K562 (cell line): ENCODE measurements at regions not wholly inside any gene's neighbourhood (a gene's known extent, or its start where the extent isn't known, plus 50 kb on each side); places are given as distances from the start of the nearest gene placed in this dataset.

Experiments
- FOXK2 ChIP-seq, 2 experiments: fragments of 450-650 bp; IDR thresholded peaks in 1 of 2; conservative IDR thresholded peaks in 1 of 2; 2 replicates each; pipeline ENCODE4 v1.6.1; 2016; ENCODE audit warnings: low read depth in 2 of 2, mild to moderate bottlenecking in 1 of 2
- MAFG ChIP-seq: fragments of 450-650 bp; conservative IDR thresholded peaks from 2 replicates; pipeline ENCODE4 v1.6.1; 2016; ENCODE audit warnings: missing genetic modification characterization, missing compliant biosample characterization
- POLR2AphosphoS5 ChIP-seq: IDR thresholded peaks from 2 replicates; pipeline ENCODE4 v1.6.1; 2011; ENCODE audit warnings: mild to moderate bottlenecking, low read depth, low read length, moderate library complexity; ENCODE audit not compliant: control insufficient read depth, insufficient read depth
- RFX5 ChIP-seq: IDR thresholded peaks from 2 replicates; pipeline ENCODE4 v1.6.1; 2011; ENCODE audit warnings: low read depth, mild to moderate bottlenecking, improper control_type of control experiment, low read length
- SMC3 ChIP-seq: conservative IDR thresholded peaks from 2 replicates; pipeline ENCODE4 v1.6.1; 2011; ENCODE audit warnings: low read depth, low read length, improper control_type of control experiment; ENCODE audit not compliant: insufficient read depth
- ZNF217 ChIP-seq: sonication (generic); formaldehyde crosslinking; IDR thresholded peaks from 2 replicates; pipeline ENCODE4 v1.8.0; 2022; ENCODE audit warnings: mild to moderate bottlenecking, missing genetic modification reagents
- TF ChIP-seq, protein P1 (sequence below), 3 experiments: IDR thresholded peaks in 2 of 3; conservative IDR thresholded peaks in 1 of 3; 2 replicates each; pipeline ENCODE4 v1.5.1; 2011 to 2012; ENCODE audit warnings: low read length in 3 of 3, mild to moderate bottlenecking in 3 of 3, control low read depth in 2 of 3, improper control_type of control experiment in 1 of 3, inconsistent platforms in 1 of 3, low read depth in 1 of 3, mixed read lengths in 1 of 3, moderate library complexity in 1 of 3; ENCODE audit not compliant: insufficient read depth in 2 of 3
- TF ChIP-seq, protein P2 (sequence below): IDR thresholded peaks from 2 replicates; pipeline ENCODE4 v1.6.1; 2016; ENCODE audit warnings: missing genetic modification characterization, missing compliant biosample characterization
- TF ChIP-seq, protein P3 (sequence below): fragments of 450-650 bp; IDR thresholded peaks from 2 replicates; pipeline ENCODE4 v1.6.1; 2016; ENCODE audit warnings: mild to moderate bottlenecking

DNA sequence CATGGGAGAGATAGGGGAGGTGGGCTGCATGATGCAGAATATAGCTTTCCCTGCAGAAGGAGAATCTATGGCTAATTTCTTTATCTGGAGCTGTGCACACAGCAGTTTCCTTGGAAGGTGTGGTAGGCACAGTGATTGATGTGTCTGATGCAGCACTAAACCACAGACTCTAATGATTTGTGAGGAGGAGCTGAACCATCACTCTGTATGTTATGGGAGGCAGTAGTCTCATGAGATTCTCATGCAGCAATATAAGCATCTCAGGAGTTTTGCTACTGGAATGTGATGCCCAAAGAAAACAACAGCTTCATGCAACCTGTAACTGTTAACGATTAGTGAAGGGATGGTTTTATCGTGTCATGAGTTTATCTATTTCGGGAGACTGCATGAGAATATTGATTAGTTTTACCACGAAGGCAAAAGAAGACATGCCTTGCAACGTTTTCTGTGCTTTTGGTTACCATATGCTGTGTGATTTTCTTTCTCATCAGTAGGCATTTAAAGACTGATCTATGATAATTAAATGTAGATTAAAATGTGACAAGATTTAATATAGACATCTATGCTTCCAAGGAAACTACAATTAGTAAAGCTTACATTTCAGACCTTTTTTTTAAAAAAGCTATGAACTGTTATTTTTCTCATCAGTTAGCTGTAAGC is 286.8 kb downstream of the ARL6IP6 start:
- TF ChIP-seq MAFG = no peak
- no peak for TF ChIP-seq SMC3
- TF ChIP-seq ZNF217 (CRISPR knock-in tag) = no peak
- no peak for TF ChIP-seq POLR2AphosphoS5
- TF ChIP-seq, protein P1, sequence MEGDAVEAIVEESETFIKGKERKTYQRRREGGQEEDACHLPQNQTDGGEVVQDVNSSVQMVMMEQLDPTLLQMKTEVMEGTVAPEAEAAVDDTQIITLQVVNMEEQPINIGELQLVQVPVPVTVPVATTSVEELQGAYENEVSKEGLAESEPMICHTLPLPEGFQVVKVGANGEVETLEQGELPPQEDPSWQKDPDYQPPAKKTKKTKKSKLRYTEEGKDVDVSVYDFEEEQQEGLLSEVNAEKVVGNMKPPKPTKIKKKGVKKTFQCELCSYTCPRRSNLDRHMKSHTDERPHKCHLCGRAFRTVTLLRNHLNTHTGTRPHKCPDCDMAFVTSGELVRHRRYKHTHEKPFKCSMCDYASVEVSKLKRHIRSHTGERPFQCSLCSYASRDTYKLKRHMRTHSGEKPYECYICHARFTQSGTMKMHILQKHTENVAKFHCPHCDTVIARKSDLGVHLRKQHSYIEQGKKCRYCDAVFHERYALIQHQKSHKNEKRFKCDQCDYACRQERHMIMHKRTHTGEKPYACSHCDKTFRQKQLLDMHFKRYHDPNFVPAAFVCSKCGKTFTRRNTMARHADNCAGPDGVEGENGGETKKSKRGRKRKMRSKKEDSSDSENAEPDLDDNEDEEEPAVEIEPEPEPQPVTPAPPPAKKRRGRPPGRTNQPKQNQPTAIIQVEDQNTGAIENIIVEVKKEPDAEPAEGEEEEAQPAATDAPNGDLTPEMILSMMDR (IDR thresholded peaks at IDR 0.05 in 2 of 3, conservative IDR thresholded peaks at IDR 0.05 in 1 of 3; ENCODE audit: insufficient read depth in 2 of 3, low read depth in 1 of 3, low read length in 3 of 3) = no peak
- TF ChIP-seq, protein P2, sequence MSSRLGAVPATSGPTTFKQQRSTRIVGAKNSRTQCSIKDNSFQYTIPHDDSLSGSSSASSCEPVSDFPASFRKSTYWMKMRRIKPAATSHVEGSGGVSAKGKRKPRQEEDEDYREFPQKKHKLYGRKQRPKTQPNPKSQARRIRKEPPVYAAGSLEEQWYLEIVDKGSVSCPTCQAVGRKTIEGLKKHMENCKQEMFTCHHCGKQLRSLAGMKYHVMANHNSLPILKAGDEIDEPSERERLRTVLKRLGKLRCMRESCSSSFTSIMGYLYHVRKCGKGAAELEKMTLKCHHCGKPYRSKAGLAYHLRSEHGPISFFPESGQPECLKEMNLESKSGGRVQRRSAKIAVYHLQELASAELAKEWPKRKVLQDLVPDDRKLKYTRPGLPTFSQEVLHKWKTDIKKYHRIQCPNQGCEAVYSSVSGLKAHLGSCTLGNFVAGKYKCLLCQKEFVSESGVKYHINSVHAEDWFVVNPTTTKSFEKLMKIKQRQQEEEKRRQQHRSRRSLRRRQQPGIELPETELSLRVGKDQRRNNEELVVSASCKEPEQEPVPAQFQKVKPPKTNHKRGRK = no peak
- no peak for TF ChIP-seq RFX5
- TF ChIP-seq, protein P3, sequence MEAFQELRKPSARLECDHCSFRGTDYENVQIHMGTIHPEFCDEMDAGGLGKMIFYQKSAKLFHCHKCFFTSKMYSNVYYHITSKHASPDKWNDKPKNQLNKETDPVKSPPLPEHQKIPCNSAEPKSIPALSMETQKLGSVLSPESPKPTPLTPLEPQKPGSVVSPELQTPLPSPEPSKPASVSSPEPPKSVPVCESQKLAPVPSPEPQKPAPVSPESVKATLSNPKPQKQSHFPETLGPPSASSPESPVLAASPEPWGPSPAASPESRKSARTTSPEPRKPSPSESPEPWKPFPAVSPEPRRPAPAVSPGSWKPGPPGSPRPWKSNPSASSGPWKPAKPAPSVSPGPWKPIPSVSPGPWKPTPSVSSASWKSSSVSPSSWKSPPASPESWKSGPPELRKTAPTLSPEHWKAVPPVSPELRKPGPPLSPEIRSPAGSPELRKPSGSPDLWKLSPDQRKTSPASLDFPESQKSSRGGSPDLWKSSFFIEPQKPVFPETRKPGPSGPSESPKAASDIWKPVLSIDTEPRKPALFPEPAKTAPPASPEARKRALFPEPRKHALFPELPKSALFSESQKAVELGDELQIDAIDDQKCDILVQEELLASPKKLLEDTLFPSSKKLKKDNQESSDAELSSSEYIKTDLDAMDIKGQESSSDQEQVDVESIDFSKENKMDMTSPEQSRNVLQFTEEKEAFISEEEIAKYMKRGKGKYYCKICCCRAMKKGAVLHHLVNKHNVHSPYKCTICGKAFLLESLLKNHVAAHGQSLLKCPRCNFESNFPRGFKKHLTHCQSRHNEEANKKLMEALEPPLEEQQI = no peak
- TF ChIP-seq FOXK2 (conservative IDR thresholded peaks at IDR 0.05 in 1 of 2, IDR thresholded peaks at IDR 0.05 in 1 of 2; ENCODE audit: low read depth in 2 of 2) = no peak
